Left cardiac atrium (tissue), 4 donors: ENCODE measurements at regions not wholly inside any gene's neighbourhood (a gene's known extent, or its start where the extent isn't known, plus 50 kb on each side); places are given as distances from the start of the nearest gene placed in this dataset.

Experiments
- ATAC-seq, 2 donors: fragments of 200-7000 bp; cut with Tn5 transposase; one replicate each; pipeline ENCODE4 v1.9.1; 2020; ENCODE audit warnings: mild to moderate bottlenecking in 2 of 2, moderate library complexity in 2 of 2
- DNase-seq: peaks from one replicate; pipeline ENCODE4 v3.0.0-alpha.2; 2020
- intact Hi-C, 2 donors: fragments of 100-400 bp; cut with DNase I; formaldehyde crosslinking; loops; one replicate each; pipeline versions ENCODE4 v1.14.1 to v1.15.1; 2022 to 2023
- donor health status: DM: no; HTN: yes; CAD: no.
- donor health status: DM: no; HTN: yes; CAD: no; lungs with severe emphysema.
- donor health status: DM: yes; HTN: yes; CAD: no.
- donor health status: Dilated cardiomyopathy.

GRCh38 chr20:34163307-34163706 is 51.3 kb upstream of the EIF2S2 start:
- ATAC-seq (no peak), DNase-seq (no peak)
- intact Hi-C loops: no loop called here

GRCh38 chr20:34164381-34164984 is 52.4 kb upstream of the EIF2S2 start:
- intact Hi-C loops: no loop called here
- ATAC-seq (no peak), DNase-seq (no peak)

- intact Hi-C loops: no loop called here
- DNase-seq (no peak), ATAC-seq (no peak)
These were observed 53.1 kb upstream of the EIF2S2 start for GRCh38 chr20:34165018-34165619.

- ATAC-seq (no peak), DNase-seq (no peak)
- intact Hi-C loops: no loop called here
These were observed 59.6 kb upstream of the EIF2S2 start for GRCh38 chr20:34171640-34172039.

GRCh38 chr20:34172926-34173325 is 60.9 kb upstream of the EIF2S2 start:
- no peak for ATAC-seq
- intact Hi-C loops: no loop called here
- no peak for DNase-seq

- ATAC-seq (no peak), DNase-seq (no peak)
- intact Hi-C loops: no loop called here
These were observed 63.0 kb upstream of the EIF2S2 start for GRCh38 chr20:34175079-34175478.

- no peak for DNase-seq
- intact Hi-C loops: no loop called here
- ATAC-seq: no peak
These were observed 63.8 kb upstream of the EIF2S2 start for GRCh38 chr20:34175879-34176278.

- ATAC-seq (no peak), DNase-seq (no peak)
- intact Hi-C loops: no loop called here
These were observed 64.2 kb upstream of the ASIP start for GRCh38 chr20:34177052-34177451.

- ATAC-seq (no peak), DNase-seq (no peak)
- intact Hi-C loops: no loop called here
These were observed 61.4 kb upstream of the ASIP start for GRCh38 chr20:34179637-34180360.

- intact Hi-C loops: no loop called here
- ATAC-seq: no peak
- DNase-seq: no peak
These were observed 60.6 kb upstream of the ASIP start for GRCh38 chr20:34180460-34181120.

GRCh38 chr20:34181484-34181883 is 59.7 kb upstream of the ASIP start:
- DNase-seq: no peak
- no peak for ATAC-seq
- intact Hi-C loops: no loop called here

GRCh38 chr20:34185766-34186620 is 55.2 kb upstream of the ASIP start:
- intact Hi-C loops: no loop called here
- DNase-seq: no peak
- ATAC-seq: no peak

- intact Hi-C loops: loop anchor here in 1 of 2 donors (10.0 kb wide), 1 partner anchor 275 kb away; no protein-coding TSS in a partner anchor
- DNase-seq: no peak
- ATAC-seq: no peak
These were observed 51.6 kb upstream of the ASIP start for GRCh38 chr20:34189572-34190163.

GRCh38 chr20:34190262-34190661 is 51.0 kb upstream of the ASIP start:
- ATAC-seq (no peak), DNase-seq (no peak)
- intact Hi-C loops: loop anchor here in 1 of 2 donors (10.0 kb wide), 1 partner anchor 275 kb away; no protein-coding TSS in a partner anchor

GRCh38 chr20:34190679-34191090 is 50.5 kb upstream of the ASIP start:
- DNase-seq (peak; percentile 61), ATAC-seq (peak; percentile 92 to 95)
- intact Hi-C loops: loop anchor here in 1 of 2 donors (10.0 kb wide), 1 partner anchor 274 kb away; no protein-coding TSS in a partner anchor
